ENCODE measurements at regions not wholly inside any gene's neighbourhood (a gene's known extent, or its start where the extent isn't known, plus 50 kb on each side); places are given as distances from the start of the nearest gene placed in this dataset.

DNA sequence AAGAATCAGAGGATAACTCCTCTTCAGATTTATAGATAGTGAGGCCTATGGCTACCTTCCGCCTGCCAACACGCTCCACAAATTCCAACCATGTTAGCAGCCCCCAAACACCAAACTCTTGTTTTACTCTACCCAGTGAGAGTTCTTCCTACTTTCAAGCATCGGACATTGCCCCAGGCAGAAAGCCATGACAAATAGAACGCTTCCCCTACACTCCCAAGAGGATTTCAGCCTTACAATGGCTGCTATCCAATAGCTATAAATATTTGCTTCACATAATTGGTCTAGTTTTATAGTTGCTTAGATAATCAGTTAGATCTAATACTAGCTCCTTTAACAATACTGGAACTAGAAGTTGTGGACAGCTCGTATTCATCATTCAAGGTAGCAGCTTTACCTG is 503.4 kb upstream of the VRK2 start:
- no peak overlapping the region for H2BK20ac ChIP-seq (ENCODE audit: low read length)
- no peak overlapping the region for H2BK15ac ChIP-seq (ENCODE audit: low read length)
- H3K56ac ChIP-seq (replicated peaks; ENCODE audit: insufficient read length, low read depth, low read length) = no peak overlapping the region
- WGBS, 2 experiments (ENCODE audit: extremely low coverage in 1 of 2, insufficient coverage in 1 of 2, insufficient read length in 1 of 2, insufficient replicate concordance in 2 of 2, low coverage in 1 of 2, low lambda C conversion rate in 2 of 2, missing lambda C conversion rate in 1 of 2) = 97% methylated on average over 5 of the region's 5 CpGs; no CpG with 5 or more reads in 1 of the 2 experiments
- no peak overlapping the region for H4K91ac ChIP-seq (replicated peaks; ENCODE audit: insufficient read length, low read length)
- no peak overlapping the region for H4K5ac ChIP-seq (ENCODE audit: insufficient read length, low read depth, low read length)
- FAIRE-seq = no peak
- H2BK12ac ChIP-seq (ENCODE audit: low read depth, low read length) = no peak overlapping the region
- no peak overlapping the region for H3K14ac ChIP-seq (ENCODE audit: insufficient read length)
- H3K79me1 ChIP-seq (ENCODE audit: low read depth, low read length) = no peaks in the 10 kb centered on the region
- CTCF ChIA-PET (ENCODE audit: partially characterized antibody) = no interaction called here
- H2AFZ ChIP-seq (ENCODE audit: low read length) = no peak overlapping the region
- no peak for DNase-seq (ENCODE audit: low read depth in 1 of 2, low spot score in 2 of 2)
- H3K23ac ChIP-seq (ENCODE audit: insufficient read length) = no peak overlapping the region
- POLR2A ChIA-PET (ENCODE audit: partially characterized antibody) = no interaction called here
- H3K27me3 ChIP-seq (replicated peaks in 1 of 4; ENCODE audit: control insufficient read depth in 3 of 4, extremely low read depth in 1 of 4, insufficient read depth in 3 of 4, low read length in 3 of 4) = no peaks in the 10 kb centered on the region
- H3K23me2 ChIP-seq (ENCODE audit: low read depth, low read length) = no peaks in the 10 kb centered on the region
- no peak overlapping the region for H3K4ac ChIP-seq (replicated peaks; ENCODE audit: insufficient read length, low read depth, low read length)
- H2AK5ac ChIP-seq (ENCODE audit: low read depth, low read length) = no peak overlapping the region
- H4K8ac ChIP-seq (ENCODE audit: extremely low read depth, insufficient read depth, low read length) = no peak overlapping the region
- no peak overlapping the region for H3K9ac ChIP-seq (replicated peaks in 1 of 4; ENCODE audit: extremely low read depth in 1 of 4, low read depth in 3 of 4, low read length in 3 of 4)
- H3K4me1 ChIP-seq (replicated peaks in 1 of 4; ENCODE audit: control insufficient read depth in 3 of 4, insufficient read depth in 4 of 4, low read length in 3 of 4) = peaks cover 0 to 3% (median 0%) of the 10 kb centered on the region in 4 experiments; a peak in 2 of 7 replicates
- no peak overlapping the region for H3K27ac ChIP-seq (ENCODE audit: low read depth, low read length)
- no peaks in the 10 kb centered on the region for H3K36me3 ChIP-seq (ENCODE audit: control insufficient read depth in 2 of 4, insufficient read depth in 4 of 4, low read length in 3 of 4)
- no peak overlapping the region for H3K4me3 ChIP-seq (ENCODE audit: extremely low read depth in 1 of 4, insufficient read depth in 2 of 4, low read depth in 3 of 4, low read length in 4 of 4)
- H2BK120ac ChIP-seq (replicated peaks; ENCODE audit: low read depth, low read length) = no peak overlapping the region
- H3K79me2 ChIP-seq (ENCODE audit: control insufficient read depth in 1 of 2, insufficient read depth in 2 of 2, low read length in 2 of 2) = no peaks in the 10 kb centered on the region
- H2BK5ac ChIP-seq (ENCODE audit: low read depth, low read length) = no peak overlapping the region
- no peaks in the 10 kb centered on the region for H4K20me1 ChIP-seq (replicated peaks in 1 of 2; ENCODE audit: control insufficient read depth in 1 of 2, insufficient read depth in 2 of 2, low read length in 2 of 2)
- H3K18ac ChIP-seq (ENCODE audit: extremely low read depth, low read length) = no peak overlapping the region
- H3K4me2 ChIP-seq (ENCODE audit: insufficient read depth in 1 of 2, low read depth in 2 of 2, low read length in 2 of 2) = no peak overlapping the region
- H3K9me3 ChIP-seq (ENCODE audit: insufficient read depth in 2 of 2, low read depth in 1 of 2, low read length in 1 of 2) = no peaks in the 10 kb centered on the region
- no peak for TF ChIP-seq GTF2F1 (IDR thresholded peaks at IDR 0.05; ENCODE audit: borderline replicate concordance, low read depth, low read length)
- TF ChIP-seq SUZ12 (IDR thresholded peaks at IDR 0.05; ENCODE audit: low read length) = no peak

Measured in H1 (cell line).